Fibroblast of pulmonary artery (primary cell): ENCODE measurements at regions not wholly inside any gene's neighbourhood (a gene's known extent, or its start where the extent isn't known, plus 50 kb on each side); places are given as distances from the start of the nearest gene placed in this dataset.
A peak's percentile ranks its signal among the peaks of the same experiment; 100 is the strongest.

Experiments
- DNase-seq: peaks from one replicate; pipeline ENCODE4 v3.0.0-alpha.2; 2010; ENCODE audit warnings: low read depth
- H3K4me3 ChIP-seq: replicated peaks from 2 replicates; pipeline ENCODE4 v1.5.1; 2011; ENCODE audit warnings: low read depth, mild to moderate bottlenecking, control low read depth, low read length, moderate library complexity
- CTCF ChIP-seq: IDR thresholded peaks from 2 replicates; pipeline ENCODE4 v1.5.1; 2011; ENCODE audit warnings: mild to moderate bottlenecking, control low read depth, low read length, inconsistent platforms; ENCODE audit errors: missing control alignments

- no peak for TF ChIP-seq CTCF
- no peak for DNase-seq
- no peak overlapping the region for H3K4me3 ChIP-seq
Measured at GRCh38 chr20:7490288-7490687, 450.0 kb downstream of the HAO1 start.

- no peak overlapping the region for H3K4me3 ChIP-seq
- no peak for TF ChIP-seq CTCF
- DNase-seq, result no peak
Measured at GRCh38 chr20:7492257-7492656, 448.0 kb downstream of the HAO1 start.

GRCh38 chr20:7493311-7493710 lies 446.9 kb downstream of the HAO1 start:
- TF ChIP-seq CTCF, result no peak
- no peak for DNase-seq
- H3K4me3 ChIP-seq, result no peak overlapping the region

GRCh38 chr20:7496394-7496991 lies 443.8 kb downstream of the HAO1 start:
- no peak for TF ChIP-seq CTCF
- H3K4me3 ChIP-seq, result no peak overlapping the region
- peak; percentile 18 for DNase-seq

GRCh38 chr20:7497985-7498384 lies 442.3 kb downstream of the HAO1 start:
- peak; percentile 86 for DNase-seq
- no peak for TF ChIP-seq CTCF
- H3K4me3 ChIP-seq, result no peak overlapping the region

GRCh38 chr20:7499201-7499600 lies 441.1 kb downstream of the HAO1 start:
- H3K4me3 ChIP-seq, result no peak overlapping the region
- no peak for TF ChIP-seq CTCF
- no peak for DNase-seq

GRCh38 chr20:7500231-7500663 lies 440.0 kb downstream of the HAO1 start:
- TF ChIP-seq CTCF, result no peak
- no peak overlapping the region for H3K4me3 ChIP-seq
- DNase-seq, result no peak
